NCI-H128 (cell line): ENCODE measurements at regions not wholly inside any gene's neighbourhood (a gene's known extent, or its start where the extent isn't known, plus 50 kb on each side); places are given as distances from the start of the nearest gene placed in this dataset.

Source experiments
- DNase-seq: peaks from one replicate; lab custom pipeline; 2025; ENCODE audit not compliant: unreplicated experiment; lab: John Stamatoyannopoulos, UW

DNA sequence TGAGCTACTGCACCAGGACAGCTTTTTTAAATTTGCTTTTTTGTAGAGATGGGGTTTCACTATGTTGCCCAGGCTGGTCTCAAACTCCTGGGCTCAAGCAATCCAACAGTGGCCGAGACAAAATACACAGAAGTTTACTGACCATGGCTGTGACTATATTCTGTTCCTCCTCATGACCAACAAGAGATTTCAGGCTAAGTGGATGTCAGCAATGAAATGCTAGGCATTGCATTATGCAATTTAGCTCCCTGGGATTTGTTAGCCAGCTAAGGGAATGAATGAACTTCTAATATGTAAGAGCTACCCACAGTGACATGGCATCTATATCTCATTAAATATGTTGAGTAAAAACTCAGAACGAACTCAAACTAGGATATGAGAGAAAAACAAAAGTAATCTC, 81.9 kb upstream of the MBOAT2 start:
- no peak for DNase-seq

- no peak for DNase-seq
Observed at GRCh38 chr2:9083287-9083686, 79.8 kb upstream of the MBOAT2 start.

GRCh38 chr2:9082158-9082557, 78.7 kb upstream of the MBOAT2 start:
- no peak for DNase-seq

GRCh38 chr2:9081750-9082149, 78.3 kb upstream of the MBOAT2 start:
- DNase-seq = no peak

DNA sequence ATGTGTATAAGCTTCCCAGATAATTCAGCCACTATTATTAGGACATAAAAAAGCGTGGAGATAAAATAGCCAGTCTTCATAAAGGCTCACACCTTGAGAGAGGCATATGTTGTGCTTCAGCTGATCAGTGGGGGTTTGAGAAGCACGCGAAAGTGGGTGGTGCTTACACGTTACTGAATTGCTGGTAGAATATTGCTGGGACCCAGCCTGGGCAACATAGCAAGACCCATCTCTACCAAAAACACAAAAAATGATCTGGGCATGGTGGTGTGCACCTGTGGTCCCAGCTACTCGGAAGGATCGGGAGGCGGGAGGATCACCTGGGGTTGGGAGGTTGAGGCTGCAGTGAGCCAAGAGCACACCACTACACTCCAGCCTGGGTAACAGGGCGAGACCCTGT, 74.9 kb upstream of the MBOAT2 start:
- no peak for DNase-seq

DNA sequence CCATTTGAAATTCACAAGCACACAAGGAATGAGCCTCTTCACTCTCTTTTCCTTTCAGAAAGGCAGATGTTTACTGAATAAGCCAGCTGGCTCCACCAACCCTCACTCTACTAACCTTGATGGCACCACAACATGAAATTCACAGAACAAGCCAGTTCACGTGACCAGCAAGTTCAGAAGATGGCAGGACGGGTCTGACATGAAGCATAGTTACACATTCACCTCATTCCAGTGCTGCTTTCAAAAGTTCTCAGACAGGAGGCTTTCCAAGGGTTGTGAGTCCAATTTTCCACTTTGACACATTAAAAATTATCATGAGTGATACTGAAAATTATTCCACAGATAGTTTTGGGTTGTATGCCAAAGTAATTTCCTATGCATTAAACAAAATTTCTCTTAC, 74.2 kb upstream of the MBOAT2 start:
- no peak for DNase-seq

DNA sequence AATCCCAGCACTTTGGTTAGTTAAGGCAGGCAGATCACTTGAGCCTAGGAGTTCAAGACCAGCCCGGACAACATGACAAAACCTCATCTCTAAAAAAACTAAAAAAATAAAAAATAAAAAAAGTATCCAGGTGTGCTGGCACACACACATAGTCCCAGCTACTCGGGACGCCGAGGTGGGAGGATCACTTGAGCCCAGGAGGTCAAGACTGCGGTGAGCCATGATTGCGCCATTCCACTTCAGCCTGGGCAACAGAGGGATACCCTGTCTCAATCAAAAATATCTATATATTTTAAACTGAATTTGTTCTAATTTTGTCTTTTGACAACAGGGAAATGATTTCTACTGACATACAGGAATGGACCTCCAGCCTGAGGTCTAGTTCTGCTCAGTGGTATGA, 73.3 kb upstream of the MBOAT2 start:
- DNase-seq = no peak

- no peak for DNase-seq
Observed at GRCh38 chr2:9076210-9076609, 72.7 kb upstream of the MBOAT2 start.

GRCh38 chr2:9074930-9075329, 71.4 kb upstream of the MBOAT2 start:
- no peak for DNase-seq

DNA sequence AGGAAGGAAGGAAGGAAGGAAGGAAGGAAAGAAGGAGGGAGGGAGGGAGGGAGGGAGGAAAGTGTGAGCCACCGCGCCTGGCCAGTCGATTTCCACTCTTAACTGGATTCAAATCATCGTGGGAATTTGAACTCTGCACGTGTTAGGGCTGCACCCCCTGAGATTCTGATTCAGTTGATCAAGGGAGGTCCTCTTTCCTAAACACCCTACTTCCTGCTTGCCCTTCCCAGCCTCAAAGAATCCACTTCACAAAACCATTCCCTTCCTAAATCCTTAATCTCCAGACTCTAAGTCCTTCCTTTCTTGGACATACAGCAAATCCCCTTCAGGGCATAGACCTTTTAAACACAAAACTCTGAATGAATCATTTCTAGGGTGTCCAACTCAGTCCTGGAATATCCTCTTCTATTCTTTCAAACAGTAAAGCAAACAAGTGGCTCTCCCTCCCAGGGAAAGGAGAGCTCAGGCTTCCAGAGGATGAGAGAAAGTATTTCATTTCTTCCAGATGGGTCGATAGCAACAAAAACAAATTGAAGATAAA, 68.2 kb upstream of the MBOAT2 start:
- no peak for DNase-seq

- no peak for DNase-seq
Observed at GRCh38 chr2:9071032-9071431, 67.5 kb upstream of the MBOAT2 start.

GRCh38 chr2:9069543-9069942, 66.1 kb upstream of the MBOAT2 start:
- DNase-seq = no peak

GRCh38 chr2:9065901-9066300, 62.4 kb upstream of the MBOAT2 start:
- DNase-seq = no peak

GRCh38 chr2:9063023-9063606, 59.6 kb upstream of the MBOAT2 start:
- no peak for DNase-seq

GRCh38 chr2:9060819-9061218, 57.3 kb upstream of the MBOAT2 start:
- DNase-seq = no peak

GRCh38 chr2:9057939-9058761, 54.7 kb upstream of the MBOAT2 start:
- no peak for DNase-seq

GRCh38 chr2:9055471-9055870, 52.0 kb upstream of the MBOAT2 start:
- no peak for DNase-seq

GRCh38 chr2:9053534-9053931, 50.0 kb upstream of the MBOAT2 start:
- no peak for DNase-seq
